Activated CD8-positive, alpha-beta memory T cell treated with anti-CD3 and anti-CD28 coated beads, Interleukin-2, amount 50 U/mL, for 24 hours (primary cell): ENCODE measurements at regions not wholly inside any gene's neighbourhood (a gene's known extent, or its start where the extent isn't known, plus 50 kb on each side); places are given as distances from the start of the nearest gene placed in this dataset.

ENCODE experiments used
- DNase-seq: peaks from one replicate; pipeline ENCODE4 v3.0.0-alpha.2; 2020; ENCODE audit errors: extremely low read depth

DNA sequence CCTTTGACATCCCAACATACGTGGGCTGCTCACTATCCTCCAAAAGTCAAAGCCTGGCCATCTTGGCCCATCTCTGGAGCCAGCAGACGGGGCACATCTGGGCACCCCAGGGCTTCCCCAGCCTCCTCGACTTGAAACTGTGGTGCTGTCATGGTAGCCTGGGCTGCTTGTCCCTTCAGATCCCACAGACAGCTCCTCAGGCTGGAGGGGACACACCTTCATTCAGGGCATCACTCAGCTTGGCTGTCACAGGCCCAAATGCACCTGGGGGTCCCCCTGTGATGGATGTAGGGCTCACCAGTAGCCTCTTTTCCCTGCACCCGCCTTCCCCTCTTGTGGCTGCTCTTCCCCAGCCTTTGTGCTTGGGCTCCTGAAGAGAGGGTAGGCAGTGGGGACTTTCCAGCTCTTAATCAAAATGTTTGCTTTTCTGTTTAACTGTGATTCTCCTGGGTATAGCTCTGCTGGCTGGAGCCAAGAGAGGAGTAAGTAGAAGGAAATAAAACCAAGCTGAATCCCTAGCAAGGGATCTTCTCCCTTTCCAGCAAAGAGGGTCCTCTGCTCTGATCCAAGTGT lies 92.3 kb downstream of the GYPC start:
- DNase-seq = no peak

DNA sequence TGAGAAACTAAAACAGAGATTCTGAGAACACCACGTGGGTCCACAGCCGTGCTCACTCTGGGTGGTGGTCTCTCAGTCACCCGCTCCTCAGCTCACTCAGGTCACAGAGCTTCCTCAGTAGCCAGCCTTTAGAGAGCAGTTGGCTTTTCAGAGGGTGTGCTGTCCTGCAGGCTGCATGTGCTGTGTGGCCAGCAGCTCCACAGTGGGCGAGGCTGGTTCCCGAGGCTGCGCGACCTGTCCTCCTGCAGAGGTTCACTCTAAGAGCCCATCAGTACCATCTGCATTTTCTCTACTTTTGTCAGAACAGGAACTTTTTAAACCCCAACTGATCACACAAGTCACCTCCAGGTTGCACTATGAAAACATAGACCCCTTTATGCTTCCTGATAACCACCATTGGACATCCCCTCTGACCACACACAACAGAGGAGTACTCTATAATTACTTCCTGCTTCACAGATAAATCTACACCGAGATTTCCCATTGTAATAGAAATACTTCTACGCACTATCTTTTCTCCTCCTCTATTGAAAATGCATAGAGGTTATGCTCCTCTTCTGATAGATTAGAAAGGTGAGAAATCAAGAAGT lies 93.1 kb downstream of the GYPC start:
- DNase-seq = no peak

DNA sequence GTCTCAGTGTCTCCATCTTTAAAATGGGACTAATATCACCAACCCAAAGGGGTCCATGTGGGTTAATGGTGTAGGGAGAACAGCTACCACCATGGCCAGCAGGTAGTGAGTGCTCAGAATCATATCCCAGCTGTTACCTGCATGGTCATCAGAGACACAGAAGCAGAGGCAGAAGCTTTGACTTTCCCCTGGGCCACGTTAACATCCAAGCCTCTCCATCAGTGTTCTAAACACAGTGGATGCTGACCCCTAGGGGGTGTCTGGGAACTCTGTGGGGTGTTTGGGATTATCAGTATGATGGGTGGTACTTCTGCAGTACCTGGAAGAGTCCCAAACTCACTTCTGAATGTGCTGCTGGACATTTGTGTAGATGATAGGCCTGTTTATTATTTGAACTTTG lies 93.6 kb downstream of the GYPC start:
- DNase-seq = no peak

DNA sequence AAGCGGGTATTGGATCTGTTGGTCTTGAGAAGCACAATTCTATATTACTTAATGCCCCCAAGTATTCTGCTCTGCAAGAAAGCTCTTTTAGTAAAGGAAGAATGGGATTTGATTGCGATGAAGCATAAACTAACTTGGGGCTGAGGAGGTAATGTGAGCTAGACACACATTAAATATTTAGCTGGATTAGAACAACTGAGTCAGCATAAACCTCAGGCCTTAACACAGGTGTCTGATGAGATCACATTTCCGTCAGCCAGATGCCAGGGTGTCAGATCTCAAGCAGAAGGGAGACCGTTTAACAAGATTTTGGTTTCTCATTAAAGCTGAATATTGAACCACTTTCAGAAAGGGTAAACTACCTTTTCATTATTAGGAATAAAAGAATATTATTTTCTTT lies 94.5 kb downstream of the GYPC start:
- no peak for DNase-seq

DNA sequence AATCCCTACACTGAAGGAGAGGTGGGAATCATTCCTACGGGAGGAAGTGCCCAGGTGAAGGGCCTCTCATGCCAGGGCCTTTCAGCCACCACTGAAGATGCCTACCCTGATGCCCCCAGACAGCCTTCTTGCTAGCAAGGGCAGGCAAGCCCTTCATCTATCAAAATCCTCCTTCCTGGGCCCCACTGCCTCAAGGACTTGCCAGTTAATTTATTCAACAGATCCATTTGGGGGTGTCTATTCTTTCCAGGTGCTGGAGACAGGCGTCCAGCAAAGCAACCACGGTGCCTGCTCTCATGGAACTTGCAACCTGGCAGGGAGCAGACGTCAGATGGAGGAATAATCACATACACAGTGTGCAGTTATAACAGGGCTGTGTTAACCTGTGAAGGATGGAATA lies 95.5 kb downstream of the GYPC start:
- DNase-seq = no peak

DNA sequence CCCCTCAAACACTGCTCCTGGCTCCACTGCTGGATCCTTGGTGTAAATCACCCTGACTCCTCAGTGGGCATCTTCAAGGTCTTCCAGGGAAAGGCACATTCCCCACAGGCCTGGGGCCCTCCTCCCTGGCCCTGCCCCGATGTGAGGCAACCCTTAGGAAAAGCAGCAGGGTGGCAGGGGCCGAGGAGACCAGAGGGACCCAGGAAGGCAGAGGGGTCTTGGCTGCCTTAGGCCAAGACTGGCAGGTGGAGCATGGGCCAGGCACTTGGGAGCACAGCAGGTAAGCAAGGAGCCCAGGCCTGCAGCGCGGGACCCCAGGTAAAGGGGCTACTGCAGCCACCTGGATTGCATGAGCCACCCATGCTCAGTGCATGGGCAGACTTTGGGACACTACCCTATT lies 96.9 kb downstream of the GYPC start:
- no peak for DNase-seq

DNA sequence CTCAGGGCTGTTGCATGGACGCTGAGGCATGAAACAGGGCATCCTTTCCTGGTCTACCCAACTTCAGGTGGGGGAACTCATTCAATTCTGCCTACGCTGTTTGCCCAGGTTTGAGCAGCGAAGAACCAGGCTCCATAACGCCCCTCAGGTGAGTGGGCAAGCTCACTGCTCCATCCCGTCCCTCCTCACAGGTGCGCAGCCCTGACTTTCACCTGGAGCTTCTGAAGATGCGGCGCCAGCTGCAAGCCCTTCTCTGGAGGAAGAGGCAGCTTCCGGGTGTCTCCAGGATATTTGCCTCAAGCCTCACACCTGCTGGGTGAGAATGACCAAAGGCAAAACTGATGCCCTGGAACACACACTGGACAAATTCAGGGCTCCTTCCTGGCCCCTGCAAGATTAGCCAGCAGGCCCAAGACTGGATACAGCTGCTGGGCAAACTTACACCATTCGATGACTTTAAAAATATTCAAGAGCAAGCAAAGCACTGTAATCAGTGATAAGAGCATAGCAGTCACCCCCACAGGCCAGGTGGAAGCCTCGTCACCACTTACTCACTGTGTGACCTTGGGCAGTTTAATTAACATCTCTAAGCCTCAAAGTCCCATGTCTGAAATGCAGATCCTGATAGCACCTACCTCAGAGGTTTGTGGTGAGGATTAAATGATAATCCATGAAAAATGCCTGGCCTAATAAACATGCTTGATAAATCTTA lies 97.7 kb downstream of the GYPC start:
- DNase-seq = no peak

DNA sequence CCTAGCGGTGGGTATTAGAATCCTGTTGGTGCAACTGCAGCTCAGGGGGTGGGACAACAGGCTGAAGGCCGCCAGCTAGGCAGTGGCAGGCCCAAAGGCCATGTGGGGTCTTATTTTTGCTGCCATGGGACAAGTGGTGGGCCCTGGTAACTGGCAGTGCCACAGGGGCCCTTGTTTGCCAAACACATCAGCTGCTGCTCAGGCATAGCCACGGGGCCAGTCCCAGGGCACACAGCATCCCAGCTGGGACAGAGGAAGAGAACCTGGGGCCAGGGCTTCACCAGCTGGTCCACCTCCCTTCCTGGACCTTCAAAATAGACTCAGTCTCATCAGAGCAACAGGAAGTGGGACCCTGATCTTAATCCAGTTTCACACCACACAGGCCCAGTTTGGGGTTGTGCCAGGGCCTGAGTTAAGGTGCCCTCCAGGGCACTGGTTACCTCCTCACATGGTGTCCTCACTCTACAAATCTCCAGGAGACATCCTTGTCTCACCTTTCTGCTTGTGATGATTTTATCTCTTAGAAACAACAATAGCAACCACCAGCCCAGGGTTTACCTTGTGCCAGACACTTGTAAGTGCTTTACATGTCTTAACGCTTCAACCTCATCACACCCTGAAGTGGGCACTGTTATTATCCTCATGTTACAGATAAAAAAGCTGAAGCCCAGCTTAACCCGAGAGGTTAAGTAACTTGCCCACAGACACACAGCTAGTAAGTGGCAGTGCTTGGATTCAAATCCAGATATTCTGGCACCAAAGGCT lies 98.5 kb downstream of the GYPC start:
- DNase-seq = no peak

DNA sequence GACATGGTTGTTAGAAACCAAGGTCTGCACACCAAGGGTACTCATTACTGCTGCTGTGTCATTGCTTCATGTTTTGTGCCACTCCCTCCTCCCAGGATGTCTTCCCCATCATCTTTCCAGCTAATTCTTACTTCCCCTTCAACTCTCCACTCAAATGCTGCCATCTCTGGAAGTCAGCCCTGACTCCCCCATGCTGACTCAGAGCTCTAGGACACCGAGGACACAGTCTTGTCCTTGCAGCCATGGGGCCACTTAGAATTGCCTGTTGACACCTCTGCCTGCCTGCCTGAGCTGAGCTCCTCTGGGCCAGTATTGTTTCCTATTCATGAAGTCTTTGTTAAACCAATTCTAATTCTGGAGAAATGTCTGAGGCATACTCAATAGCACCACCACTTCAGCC lies 100.2 kb downstream of the GYPC start:
- DNase-seq = no peak

DNA sequence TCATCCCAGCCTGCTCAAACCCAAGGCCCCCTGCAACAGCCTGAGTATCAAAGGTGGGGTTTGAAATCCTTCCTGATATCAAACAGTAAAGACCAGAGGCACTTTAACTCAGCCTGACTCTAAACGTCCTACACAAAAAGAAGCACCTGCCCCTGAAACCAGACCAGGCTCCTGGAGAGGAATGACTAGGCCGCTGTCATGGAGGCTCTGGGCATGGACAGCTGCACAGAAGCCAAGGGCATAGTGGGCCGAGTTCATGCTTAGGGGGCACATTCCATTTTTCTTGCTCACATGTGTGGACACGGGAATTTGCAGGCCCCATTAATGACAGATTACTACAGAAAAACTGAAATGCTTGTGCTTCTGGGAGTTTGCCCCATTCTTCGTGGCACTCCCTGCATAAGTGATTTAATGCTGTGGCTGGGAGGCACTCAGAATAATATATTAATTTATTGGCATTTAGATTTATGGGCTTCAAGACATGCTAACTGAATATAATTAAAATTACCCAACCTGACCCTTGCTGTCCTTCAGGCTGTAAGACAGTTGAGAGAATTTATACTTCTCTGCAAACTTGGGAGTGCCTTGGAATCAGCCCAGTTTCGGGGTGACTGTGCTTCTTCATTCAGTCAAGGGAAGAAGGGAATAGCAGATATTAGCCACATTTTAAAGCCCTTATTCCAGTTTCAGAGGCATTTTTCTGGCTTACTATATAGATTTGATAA lies 105.5 kb downstream of the GYPC start:
- no peak for DNase-seq

DNA sequence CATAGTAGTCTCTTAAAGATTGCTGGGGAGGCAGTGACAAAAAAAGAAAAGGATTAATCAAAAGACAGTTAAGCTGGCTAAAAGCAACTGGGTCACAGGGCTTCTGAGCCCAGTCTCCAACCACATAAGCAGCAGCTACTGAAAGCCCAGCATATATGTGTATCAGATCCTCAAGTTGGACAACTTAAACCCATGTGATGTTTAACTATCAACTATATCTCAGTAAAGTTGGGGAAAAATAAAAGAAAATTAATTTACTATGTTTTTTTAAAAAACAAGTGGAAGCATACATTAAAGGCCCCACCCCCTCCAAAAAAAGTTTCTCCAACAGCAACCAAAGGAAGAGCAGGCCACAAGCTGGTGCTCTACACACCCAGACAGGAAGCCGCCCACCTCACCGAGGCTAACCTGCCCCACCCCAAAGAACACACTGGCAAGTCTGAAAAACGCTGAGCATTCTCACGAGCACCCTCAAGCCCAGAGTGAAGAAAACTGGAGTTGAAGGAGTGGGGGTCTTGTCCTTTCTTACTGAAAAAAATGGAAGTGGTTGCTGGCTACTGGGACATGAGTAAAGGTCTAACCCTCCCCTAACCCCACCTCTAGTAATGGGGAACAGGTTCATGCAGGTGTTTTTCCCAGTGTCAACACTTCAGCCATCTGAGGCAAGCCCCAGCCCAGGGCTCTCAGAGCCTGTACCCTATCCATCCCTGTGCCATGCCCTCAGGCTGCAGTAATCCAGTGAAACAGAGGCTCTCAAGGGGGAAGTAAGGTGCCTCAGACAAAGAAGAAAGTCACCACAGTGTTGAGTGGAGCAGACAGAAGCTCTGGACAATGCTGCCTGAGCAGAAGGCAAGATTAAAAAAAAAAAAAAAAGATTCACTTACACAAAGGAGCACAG lies 106.3 kb downstream of the GYPC start:
- DNase-seq = no peak

DNA sequence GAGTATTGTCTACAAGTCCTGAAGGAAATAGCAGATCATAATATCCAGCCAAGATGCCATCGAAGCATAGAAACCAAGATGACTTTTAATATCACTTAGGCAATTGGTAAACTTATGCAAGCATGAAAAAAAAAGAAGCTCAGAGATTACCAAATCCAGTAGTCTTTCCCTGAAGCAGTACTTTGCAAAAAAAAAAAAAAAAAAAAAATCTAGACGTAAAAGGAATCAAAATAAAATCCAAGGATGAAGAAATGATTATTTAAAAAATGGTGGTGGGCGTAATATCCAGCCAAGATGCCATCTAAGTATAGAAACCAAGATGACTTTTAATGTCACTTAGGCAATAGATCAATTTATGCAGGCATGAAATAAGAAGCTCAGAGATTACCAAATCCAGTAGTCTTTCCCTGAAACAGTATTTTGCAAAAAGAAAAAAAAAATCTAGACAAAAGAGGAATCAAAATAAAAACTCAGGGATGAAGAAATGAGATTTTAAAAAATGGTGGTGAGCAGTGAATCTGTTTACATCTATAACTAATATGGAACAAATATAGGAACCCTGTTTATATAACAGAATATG lies 108.8 kb downstream of the GYPC start:
- no peak for DNase-seq

DNA sequence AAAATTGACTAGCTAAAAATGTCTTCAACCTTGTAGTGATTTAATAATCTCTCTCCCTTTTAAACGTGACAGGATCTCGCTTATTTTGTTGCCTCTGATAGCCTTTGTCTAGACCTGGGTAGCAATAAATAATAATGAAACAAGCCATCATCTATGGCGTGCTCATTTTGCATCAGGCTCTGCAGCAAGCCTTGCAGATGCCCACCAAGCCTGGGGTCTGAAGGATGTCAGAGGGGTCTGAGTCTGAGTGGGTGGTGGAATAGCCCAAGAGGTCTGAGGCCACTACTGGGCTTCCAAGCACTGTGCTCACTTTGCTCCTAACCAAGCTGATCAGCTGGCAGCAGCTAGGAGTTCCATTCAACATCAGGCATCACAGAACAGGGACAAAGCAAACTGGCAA lies 109.4 kb downstream of the GYPC start:
- DNase-seq = no peak

DNA sequence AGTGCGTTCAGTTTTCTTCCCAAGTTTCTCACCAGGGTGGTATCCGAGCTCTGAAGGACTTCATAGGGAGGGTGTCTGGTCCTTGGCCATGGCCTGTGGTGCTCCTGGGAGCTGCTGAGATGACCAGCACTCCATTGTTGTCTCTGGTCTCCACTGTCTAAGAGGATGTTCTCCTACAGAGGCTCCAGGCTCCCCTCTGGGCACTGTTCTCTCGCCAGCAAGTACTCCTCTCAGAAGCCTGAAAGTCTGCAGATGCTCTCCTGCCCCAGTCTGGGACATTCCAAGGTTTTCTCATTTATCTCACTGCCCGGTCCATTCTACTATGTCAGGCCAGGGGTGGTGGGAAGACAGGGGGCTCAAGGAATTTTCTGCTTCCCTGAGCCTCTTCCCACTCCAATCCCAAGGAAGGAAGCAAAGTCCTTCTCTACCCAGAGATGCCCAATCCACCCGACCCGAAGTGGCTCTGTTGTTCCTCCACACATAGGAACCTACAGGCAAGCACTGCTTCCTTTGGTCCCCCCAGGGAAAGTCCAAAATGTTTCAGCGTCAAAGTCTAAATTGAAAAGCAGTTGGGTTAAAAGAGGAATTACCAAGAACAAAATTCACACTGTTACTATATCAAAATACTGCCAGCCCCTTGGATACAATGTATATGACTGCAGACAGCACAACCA lies 110.5 kb downstream of the GYPC start:
- DNase-seq = no peak

DNA sequence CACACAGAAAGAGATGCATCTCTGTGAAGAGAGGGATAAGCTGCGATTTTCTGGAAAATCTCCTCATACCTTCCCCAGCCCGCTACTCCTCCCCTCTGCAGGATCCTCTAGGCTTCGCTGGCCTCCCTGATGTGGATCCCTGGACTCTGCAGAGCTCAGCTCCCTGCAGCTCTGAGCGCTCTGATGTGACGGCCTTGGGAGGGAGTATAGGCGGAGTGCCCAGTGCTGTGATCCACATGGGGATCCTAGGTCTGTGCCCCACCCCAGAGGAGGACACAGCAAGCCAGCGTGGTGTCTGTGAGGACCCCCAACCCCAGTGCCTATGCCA lies 111.0 kb downstream of the GYPC start:
- no peak for DNase-seq

DNA sequence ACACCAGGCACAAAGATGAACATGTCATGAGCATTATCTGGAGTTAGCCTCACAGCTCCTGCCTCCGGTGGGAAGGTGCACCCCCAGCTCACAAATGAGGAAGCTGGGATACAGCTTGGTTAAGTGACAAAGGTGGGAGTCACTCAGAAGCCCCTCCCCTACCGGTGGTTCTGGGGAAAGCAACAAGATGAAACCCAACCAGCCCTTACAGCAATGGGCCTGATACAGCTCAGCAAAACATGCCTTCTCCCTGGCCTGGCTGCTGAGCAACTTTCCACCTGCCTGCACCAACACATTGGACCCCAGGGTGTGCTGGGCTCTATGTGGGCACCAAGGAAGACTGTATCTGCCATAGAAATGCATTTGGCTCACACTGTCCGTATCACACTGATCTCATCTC lies 113.2 kb downstream of the GYPC start:
- DNase-seq = no peak

DNA sequence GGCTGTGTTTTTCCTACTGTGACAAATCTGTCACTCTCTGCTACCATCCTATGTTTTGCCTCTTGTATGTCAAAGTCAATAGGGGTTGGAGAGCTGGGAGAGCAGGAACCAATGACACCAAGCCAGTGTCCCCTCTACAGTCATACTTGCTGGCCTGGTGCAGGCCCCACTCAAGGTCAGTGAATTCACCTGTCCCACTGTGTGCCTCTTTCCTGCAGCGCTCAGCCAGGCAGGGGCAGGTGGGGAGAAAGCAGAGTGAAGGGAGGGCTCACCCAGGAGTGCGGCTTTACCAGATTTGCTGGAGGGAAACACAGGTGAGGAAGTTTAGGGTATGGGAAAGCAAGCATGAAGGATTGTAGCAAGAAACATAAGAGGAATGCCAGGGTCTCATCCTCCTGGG lies 114.5 kb downstream of the GYPC start:
- no peak for DNase-seq

DNA sequence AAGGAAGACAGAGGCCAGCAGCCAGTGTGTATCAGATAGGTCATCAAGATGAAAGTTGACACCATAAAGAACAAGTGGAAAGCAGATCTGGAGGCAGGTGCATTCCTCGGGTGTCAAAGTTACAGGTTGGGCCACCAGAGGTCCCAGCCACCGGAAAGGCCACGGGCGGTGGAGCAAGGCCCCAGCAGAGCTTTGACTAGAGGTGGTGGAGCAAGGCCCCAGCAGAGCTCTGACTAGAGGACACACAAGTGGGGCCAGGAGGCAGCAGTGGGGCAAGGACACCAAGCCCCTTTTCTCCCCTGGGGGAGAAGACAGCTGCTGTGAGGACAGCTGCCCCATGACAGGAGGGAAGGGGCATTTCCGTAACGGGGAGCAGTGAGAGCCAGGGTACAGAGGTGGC lies 115.1 kb downstream of the GYPC start:
- no peak for DNase-seq

DNA sequence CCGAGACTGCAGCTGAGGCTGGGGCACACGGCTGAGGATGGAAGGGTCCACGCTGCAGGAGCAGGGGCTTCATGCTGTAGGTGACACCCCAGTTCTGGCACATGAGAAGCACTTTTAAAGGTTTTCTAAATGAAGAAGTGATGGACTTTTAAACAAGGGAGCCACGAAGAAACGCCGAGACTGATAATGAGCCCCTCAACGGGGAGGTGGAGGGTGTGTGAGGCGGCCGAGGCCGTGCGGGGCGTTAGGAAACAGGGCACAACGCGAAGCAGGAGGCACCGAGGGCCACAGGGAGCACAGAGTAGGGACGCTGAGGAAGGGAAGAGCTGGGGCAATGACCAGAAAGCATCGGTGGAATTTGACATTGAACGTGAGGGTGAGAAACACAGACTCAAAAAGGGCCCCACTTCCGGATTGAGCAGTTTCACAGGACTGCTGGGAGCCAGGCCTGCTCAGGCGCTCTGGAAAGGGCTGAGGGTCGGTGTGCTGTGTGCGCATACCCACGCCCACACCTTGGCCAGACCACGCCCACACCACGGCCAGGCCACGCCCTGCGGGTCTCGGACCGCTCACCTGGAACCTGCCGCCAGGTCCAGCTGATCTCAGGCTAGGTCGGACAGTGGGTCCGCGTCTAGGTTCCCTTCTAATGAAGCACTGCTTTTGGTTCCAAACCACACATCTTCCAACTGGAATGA lies 115.7 kb downstream of the GYPC start:
- no peak for DNase-seq

DNA sequence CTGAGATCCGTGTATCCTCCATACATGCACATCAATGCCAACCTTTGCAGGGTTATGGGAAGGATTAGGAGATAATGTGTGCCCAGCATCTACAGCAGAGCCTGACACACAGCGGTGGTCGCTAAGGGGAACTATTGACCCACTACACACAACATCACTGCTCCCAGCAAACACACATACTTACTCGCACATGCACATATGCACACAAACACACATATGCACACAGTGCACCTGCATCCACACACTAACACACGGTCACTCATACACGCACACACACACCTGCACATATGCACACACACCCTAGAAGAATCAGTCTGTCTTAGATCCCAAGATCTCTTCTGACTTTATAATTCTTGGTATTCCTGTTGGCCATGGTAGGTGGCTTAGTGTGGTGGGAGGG lies 118.3 kb downstream of the GYPC start:
- DNase-seq = no peak
